HT1080 (cell line): ENCODE measurements at regions not wholly inside any gene's neighbourhood (a gene's known extent, or its start where the extent isn't known, plus 50 kb on each side); places are given as distances from the start of the nearest gene placed in this dataset.

Experiments
- DNase-seq: peaks from one replicate; pipeline ENCODE4 v3.0.0-alpha.2; 2015; ENCODE audit warnings: low read depth

DNA sequence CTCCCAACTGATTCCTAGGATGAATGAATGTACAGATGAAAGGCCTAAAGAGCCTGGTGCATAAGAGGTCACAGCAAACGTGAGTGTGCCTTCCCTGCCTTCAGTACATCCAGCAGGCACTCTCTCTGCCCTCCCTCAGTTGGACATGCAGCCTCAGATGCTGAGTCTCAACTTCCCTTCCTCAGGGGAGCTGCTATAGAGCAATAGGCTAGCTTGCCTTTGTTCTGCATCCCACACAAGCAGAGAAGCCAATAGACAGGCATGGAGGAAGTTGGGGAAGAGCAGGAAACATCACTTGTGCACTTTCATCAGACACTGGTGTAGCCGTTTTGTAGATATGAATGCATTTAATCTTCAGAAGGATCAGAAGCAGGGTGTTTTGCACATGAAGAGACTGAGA, 147.5 kb upstream of the THBS1 start:
- no peak for DNase-seq

DNA sequence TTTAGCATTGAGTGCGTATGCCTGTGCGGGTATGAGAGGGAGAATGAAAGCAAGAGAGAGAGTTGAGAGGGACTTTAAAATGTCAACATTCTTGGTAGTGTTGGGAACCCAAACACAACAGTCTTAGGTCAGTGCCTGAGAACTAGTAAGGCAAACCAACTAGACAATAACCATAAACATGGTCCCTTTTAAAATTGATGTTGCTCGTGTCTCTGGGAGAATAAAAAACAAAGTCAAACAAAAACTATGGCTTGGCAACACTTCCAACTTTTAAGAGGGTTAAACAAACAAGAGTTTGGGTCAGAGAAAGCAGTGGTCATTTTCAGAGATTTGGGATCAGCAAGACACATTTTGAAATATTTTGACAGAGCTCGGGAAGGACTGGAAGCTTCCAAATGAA, 146.7 kb upstream of the THBS1 start:
- no peak for DNase-seq

DNA sequence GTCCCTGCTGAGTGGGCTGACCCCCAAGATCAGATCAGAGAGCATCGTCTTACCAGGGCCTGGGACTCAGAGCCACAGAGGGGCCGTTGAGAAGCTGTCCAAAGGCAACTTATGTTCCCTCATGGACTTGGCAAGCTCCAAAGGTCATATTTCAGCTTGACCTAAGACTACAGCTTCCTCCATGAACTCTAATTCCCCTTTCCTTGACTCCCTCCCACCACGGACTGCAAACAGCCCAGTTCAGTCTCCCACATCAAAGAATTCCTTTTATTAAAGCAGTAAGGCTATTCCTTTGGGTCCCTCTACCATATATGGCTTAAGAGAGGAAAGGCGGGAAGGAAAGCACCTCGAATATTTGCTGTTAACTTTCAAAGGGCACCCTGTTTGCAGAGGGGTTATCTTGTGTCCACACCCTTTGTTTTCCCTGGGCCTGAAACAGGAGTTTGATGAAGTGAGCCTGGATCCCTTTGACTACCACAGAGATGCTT, 146.1 kb upstream of the THBS1 start:
- no peak for DNase-seq

DNA sequence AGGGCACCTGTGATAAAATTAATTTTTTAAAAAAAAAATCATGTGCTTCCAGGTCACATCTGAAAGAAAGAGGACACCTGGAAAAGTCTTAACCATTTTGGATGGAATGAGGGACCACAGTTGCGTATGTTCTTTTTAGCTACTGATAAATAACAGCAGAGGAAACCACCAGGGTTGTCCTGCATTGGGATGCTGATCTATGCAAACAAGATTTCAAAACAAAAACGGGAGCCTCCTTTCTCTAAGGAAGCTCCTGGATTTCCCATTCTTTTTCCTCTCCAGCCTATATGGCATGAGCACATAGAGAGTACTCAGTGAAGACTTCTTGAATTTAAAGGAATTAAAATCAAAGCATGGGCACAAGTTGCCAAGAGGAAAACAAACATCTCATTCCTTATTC, 145.6 kb upstream of the THBS1 start:
- no peak for DNase-seq

DNA sequence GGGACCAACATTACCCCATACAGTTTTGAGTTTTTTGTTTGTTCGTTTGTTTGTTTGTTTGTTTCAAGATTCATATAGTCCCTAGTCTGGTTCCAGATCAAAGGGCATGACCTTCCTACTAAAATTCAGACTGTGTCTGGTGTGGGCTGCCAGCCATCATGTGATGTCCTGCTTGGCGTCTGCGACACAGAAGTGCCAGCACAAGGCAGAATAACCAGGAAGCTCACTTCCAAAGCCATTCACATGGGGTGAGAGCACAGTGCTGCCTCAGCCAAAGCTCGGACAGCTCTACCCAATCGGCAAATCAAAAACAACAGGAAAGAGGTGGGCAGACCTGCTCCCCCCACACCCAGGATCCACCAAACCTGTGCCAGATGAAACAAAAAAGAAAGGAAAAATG, 142.6 kb upstream of the THBS1 start:
- no peak for DNase-seq

DNA sequence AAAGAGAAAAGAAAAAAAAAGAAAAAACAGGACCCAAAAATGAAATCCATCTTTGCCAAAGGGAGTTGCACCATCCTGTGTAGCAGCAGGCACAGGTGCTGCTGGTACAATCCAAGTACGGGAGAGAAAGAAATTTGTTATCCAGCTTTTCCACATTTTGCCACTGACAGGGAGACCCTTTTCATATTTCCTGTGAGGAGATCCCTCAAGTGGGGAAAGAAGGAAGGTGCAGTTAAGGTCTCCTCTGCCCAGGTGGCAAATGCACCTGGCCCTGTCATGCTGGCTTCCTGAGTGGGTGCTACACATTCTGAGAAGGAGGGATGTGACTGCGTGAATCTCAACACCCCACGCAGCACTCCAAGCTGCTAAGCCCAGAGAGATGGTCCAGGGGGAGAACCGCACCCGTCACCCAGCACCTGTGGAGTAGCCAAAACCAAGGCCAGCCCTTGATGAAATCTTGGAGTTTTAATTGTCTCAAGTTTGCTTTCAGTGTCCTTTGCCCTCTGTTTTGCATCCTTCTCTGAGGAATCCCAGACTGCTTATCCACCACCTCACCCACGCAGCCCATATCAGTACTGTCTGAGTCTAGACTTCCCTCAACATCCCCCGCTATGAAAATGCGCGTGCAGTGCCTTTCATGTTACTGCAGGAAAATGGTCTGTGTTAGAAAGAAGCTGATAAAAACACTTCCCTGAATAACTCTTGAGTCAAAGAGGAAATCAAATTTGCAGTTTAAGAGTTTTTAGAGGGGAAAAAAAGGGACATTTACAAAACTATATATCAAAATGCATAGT, 141.9 kb upstream of the THBS1 start:
- no peak for DNase-seq

DNA sequence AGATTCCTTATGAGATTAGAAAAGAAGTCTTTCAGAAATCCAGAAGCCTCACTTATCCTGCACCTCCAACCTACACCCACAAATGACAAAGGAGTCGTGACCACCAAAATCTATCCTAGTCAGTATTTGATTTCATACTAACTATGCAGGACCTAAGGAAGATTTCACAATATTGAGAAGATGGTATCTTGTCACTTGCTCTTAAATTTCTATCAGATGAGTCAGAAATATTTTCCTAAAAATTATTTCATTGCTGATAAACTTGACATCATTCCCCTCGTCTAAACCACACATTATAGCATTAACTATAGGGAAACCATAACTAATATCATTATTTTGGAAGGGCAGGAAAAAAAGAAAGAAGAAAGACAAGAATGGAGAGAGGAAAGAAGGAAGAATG, 138.0 kb upstream of the THBS1 start:
- no peak for DNase-seq

DNA sequence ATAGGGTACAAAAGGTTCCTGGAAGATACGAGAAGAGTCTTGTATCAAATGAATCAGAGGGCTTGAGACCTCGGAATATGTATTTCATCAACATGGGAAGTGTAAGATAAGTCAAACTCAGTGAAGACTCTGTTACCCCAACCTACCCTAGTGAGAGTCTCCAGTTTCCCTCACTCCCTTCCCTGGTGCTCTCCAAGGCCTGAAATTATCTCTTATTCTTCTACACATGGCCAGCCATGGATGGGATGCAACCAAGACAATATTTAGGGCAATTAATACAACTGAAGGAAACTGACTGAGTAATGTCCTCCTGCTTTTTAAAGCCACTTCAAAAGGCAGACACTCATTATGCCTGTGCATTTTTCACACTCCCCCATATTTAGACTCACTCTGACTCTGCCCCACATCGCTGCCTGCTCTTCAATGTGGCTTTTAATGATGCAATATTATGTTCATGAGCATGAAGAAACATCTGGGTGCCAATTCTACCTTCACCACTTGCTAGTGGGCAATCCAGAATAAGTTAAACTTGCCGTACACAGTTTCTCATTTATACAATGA, 137.1 kb upstream of the THBS1 start:
- no peak for DNase-seq

DNA sequence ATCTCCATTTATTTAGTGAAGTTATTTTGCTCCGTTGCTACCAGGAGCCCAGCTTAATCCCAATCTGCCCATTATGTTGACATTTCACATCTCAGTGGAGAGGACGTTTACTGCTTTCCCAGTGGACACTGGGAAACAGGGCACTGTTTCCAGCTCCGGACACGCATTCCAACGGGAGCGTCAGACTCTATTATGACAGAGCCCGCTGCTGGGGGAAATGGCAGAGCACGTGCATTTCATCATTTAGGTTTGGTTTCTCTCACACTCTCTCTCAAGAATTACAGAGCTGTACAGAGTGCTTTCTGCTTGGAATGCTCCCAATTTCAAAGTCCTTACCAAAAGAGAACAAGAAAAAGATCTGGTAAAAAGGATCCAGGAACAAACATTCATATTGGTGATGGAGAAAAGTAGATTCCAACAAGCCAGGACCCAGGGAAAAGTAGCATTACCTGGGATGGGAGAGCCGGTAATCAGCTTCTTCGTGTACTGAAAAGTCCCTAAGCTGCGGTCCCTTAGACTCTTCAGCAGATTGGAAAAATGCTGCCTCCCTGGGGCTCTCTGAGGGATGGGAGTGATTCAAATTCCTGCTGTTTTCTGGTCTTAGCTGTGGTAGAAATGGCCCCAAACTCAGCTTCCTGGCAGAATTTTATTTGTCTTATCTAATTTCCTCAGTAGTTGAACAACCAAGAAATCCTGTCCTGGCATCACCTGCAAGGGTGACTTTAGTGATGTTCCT, 136.0 kb upstream of the THBS1 start:
- no peak for DNase-seq

DNA sequence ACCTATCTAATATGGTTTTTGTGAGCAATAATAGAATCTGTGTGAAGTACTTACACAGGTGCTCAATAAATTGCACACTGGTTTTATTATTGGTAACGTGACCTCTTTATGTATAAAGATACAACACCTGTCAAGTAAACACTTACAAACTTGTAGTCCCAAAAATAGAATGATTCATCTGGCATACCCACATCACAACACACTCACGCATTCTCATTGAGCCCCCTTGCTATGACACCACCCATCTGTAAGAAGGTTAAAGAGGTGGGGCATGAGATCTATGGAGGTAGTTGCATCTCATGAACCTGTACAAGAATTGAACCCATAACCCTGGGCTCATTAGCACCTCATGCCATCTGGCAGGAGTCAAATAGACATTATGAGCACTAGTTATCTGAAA, 134.9 kb upstream of the THBS1 start:
- DNase-seq: no peak

DNA sequence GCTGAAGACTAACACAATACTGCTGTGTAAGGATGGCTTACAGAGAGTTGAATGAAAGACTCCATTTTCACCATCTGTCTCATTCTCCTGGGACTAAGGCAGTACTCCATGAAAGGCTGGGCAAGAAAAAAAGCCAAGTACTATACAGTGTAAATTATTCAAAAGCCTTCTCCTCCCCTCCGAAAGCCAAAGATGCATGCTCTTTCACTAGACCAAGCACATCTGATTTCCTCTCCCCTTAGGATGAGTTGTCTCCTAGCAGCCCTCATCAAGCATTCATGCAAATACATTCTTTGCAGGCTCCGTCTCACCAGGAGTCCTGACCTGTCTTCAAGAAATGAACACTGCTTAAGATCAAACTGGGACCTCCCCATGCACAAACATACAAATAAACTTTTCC, 133.5 kb upstream of the THBS1 start:
- no peak for DNase-seq

DNA sequence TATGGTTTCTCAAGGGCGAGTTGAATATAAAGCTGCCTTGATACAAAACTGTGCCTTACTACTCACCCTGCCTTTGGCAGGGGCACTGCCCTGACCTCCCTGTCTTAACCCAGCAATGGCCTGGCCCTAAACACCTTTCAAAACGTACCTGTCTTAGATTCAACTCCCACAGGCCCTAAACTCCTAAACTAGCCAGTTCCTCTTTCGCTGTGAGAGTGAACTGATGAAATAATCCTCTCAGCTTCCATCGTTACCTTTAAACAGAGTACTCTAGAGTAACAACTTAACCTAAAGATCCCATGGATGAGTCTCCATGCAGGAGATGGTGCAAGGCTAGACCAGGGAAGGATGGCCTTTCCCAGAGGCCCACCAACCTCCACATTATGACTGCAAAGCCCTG, 133.0 kb upstream of the THBS1 start:
- DNase-seq: no peak

DNA sequence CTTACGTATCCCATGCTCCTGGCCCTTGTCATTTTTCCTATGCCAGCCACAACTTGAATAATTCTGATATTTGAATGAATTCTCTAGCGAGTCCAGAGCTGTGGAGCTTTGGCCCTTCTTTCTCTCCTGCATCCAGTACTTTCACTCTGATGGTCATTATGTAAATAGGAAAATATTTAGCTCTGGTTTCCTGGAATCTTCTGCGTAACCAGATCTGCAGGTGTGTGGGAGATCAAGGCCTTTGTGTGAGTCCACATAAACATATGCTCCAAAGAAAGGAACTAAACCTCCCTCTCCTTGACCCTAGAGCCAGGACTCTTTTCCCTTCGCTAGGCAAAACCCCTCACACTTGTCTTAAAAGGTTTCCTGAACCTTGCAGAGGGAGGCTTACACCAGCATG, 132.5 kb upstream of the THBS1 start:
- DNase-seq: no peak

DNA sequence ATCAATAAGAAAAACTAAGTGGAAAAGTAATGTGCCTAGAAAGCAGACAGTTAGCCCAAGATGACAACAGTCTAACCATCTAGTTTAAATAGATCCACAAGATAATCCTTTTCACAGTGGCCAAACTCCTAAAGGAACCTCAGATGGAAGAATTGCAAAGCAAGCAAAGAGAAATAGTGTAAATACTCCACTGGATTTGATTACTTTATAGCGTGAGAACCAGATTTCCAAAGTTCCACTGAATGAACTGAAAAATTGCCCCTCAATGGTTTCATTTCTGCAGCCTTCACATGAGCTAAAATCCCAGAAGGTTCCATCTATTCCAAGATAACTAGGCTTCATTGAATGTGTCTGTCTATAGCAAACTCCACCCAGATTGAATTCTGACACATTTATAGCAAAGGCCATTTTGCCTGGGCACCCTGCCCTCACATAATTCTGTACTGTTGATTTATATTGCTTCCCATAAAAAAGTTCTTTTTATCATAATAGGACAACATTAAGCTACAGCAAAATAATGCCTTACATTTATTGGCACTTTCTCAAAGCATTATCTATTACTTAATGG, 129.7 kb upstream of the THBS1 start:
- no peak for DNase-seq

DNA sequence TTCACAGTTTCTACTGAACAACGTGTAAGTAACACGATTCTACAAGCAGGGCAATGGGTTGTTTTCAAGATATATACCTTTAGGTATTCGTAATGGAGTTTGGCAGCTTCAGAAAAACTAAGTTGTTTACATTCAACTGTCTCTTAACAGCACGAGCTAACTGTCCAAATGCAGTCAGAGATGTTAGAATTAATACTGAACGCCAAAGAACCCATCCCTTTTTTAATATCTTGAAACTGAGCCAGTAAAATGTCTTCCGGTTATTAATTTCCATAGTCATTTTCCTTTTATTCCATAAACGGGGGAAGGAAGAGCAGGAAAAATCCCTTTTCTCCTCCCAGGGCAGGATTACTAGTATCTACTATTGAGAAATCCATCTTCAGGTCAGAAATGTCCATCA, 129.0 kb upstream of the THBS1 start:
- no peak for DNase-seq

DNA sequence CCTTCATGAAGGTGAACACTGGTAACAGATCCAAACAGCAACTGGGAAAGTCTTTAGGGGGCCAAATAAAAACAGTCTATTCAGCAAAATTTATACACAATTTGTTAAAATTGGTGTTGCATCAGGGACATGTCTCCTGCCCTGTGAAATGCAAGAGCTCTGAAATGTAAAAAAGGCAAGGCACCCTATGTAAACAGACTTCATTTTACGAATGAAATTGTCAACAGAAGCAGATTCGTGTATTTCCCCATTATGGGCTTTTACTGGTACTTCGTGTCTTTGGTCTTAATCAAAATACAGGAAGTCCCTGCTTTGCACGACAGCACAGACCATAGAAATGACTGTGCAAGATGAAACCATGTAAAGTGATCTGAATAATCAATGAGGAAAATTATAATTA, 127.3 kb upstream of the THBS1 start:
- DNase-seq: no peak

DNA sequence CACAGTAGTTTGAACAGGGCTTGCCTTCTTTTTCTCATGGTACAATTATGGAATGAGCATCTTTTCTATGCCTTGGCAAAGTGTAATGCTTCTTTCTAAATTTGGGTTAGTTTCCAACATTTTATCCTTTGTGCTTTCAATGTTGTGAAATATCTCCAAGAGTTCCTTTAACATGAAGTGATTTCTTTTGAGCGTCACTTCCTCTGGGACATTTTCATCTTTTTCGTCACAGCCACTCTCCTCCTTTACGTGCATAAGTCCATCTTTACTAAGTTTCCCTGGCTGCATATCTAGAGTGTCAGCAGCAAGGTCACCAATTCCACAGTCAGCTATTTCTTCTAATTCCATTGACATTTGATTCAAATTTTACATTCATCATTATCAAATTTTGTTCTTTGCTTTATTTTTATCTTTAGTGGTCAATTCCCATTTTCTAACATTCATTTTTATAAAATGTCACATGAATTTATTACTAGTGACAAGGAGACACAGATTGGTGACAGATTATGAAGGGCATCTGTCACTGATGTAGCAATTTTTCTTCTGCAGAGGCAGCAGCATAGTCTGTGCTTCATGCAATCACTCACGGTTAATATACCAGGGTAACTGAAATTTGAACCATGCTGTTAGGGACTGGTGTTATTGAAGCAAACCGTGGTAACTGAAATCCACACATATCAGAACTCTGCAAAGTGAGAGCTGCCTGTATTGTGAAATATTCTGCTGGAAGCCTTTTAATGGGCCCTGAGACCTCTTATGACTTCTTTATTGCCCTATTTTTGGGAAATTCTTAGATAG, 126.5 kb upstream of the THBS1 start:
- DNase-seq: no peak

DNA sequence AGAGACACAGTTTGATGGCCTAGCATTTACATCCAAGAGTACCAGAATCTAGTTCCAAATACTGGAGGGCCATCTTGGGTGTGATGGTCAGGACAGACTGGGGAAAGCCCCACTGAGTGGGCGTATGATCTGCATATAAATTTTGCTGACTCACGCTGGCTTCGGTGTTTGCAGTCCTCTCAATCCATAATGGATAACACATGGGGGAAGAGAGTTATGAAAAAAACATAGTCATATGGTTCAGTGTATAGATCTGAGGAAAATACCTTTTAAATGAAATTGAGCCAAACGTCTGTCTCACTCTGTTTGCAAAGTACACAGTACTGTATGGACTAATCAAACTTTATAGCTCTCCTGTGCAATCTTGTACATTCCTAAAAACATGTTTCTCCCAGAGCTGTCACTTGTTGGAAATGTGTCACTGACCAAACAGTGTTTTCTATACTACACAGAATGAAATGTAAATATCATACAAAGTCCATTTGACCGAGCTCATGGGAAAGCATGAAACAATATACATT, 125.3 kb upstream of the THBS1 start:
- DNase-seq: no peak

DNA sequence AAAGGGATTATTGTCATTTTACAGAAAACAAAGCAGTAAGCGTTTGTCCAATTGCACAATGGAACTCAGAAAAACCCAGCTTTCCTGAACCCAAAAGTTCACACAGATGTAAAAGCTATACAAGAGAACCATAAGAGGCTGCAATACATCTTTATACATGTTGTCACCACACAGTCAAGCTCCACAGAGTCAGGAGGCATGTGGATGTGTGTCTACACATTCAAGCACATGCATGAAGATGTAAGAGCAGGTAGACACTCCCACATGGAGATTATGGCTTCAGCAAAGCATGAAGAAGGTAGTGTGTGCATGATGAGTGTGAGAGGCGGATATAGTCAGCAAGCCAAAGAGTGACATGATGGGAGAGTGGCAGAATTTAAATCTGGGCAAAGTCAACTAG, 124.7 kb upstream of the THBS1 start:
- DNase-seq: no peak

DNA sequence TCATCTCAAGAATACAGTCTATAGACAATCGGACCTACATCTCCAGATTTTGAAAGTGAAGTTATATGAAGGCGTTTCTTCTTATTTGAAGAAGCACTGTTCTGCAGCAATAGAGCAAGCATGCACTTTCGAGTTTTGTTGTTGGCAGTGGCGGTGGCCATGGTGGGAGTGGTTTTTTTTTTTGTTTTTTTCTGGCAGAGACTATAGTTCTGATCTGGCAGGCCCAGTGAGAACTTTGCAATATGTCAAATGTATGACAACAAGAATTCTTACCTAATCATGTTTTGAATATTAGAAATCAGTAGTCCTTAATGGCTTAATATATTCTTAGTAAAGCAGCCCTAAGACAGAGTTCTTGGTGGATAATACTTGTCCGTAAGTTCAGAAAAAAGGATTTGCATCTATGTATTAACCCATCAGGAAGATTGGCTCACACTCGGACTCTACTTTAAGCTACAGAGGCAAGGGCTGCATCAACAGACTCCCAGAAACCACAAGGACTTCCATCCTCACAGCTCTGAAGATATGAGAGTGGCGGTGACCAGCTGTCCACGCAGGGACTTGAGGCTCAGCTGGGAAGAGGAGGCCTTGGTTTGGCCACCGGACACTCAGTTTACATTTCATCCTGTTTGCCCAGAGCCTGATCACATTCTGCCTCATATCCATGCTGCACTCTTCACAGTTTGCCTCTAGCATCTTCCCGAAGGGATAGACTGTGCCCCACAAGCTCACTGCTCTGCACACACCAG, 124.1 kb upstream of the THBS1 start:
- no peak for DNase-seq

DNA sequence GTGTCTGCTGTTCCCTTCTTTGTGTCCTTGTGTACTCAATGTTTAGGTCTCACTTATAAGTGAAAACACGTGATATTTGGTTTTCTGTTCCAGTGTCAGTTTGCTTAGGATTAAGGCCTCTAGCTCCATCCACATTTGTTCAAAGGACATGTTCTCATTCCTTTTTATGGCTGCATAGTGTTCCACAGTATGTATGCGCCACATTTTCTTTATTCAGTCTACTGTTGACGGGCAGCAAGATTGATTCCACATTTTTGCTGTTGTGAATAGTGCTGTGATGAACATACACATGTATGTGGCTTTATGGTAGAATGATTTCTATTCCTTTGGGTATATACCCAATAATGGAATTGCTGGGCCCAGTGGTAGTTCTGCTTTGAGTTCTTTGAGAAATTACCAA, 122.7 kb upstream of the THBS1 start:
- no peak for DNase-seq
